Activated naive CD8-positive, alpha-beta T cell treated with anti-CD3 and anti-CD28 coated beads, Interleukin-2, amount 10 ng/mL, durations not matched to agents 7 days and 5 days (primary cell): ENCODE measurements at regions not wholly inside any gene's neighbourhood (a gene's known extent, or its start where the extent isn't known, plus 50 kb on each side); places are given as distances from the start of the nearest gene placed in this dataset.

Experiments used
- ATAC-seq: fragments of 150-1000 bp; cut with Tn5 transposase; one replicate; pipeline ENCODE4 v1.10.0; 2021; ENCODE audit warnings: low read depth, moderate library complexity
- POLR2A ChIA-PET: fragments of 350-600 bp; sonication (Branson Sonifier 250); formaldehyde crosslinking; loops from one replicate; lab custom pipeline; 2021; ENCODE audit warnings: antibody characterized with exemption; lab: Charles Lee
- DNase-seq: peaks from one replicate; pipeline ENCODE4 v3.0.0; 2021
- H3K27ac Mint-ChIP-seq: one replicate; pipeline ENCODE4 v1.8.0; 2022; ENCODE audit warnings: mild to moderate bottlenecking, mixed read lengths
- H3K27me3 Mint-ChIP-seq: one replicate; pipeline ENCODE4 v1.8.0; 2022; ENCODE audit warnings: mild to moderate bottlenecking, moderate library complexity, mixed read lengths
- H3K36me3 Mint-ChIP-seq: one replicate; pipeline ENCODE4 v1.8.0; 2021; ENCODE audit warnings: mild to moderate bottlenecking, mixed read lengths
- H3K4me1 Mint-ChIP-seq: one replicate; pipeline ENCODE4 v1.8.0; 2021; ENCODE audit warnings: mixed read lengths
- H3K4me3 Mint-ChIP-seq: one replicate; pipeline ENCODE4 v1.8.0; 2022; ENCODE audit warnings: mild to moderate bottlenecking, moderate library complexity, mixed read lengths
- H3K9me3 Mint-ChIP-seq: one replicate; pipeline ENCODE4 v1.8.0; 2021; ENCODE audit warnings: mixed read lengths

DNA sequence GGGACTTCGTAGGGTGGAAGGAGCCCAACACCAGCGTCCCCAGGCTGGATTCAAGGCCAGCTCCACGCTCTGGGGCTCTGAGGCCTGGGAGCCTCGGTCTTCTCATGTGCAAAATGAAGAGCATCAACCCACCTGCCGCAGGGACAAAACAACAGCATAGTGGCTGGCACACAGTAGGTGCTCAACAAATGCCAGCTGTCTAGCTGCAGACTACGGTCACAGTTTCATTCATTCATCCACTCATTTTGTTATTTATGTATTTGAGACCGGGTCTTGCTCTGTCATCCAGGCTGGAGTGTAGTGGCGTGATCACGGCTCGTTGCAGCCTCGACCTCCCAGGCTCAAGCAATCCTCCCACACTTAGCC is 60.7 kb downstream of the CEBPB start:
- Mint-ChIP-seq H3K36me3 (no peaks in the 10 kb centered on the region), H3K4me3 (no peak overlapping the region), H3K27me3 (peaks cover 24% of the 10 kb centered on the region), H3K27ac (no peak overlapping the region), H3K9me3 (no peaks in the 10 kb centered on the region), H3K4me1 (peaks cover 2% of the 10 kb centered on the region)
- DNase-seq (no peak), ATAC-seq (no peak)
- POLR2A ChIA-PET, result no interaction called here

DNA sequence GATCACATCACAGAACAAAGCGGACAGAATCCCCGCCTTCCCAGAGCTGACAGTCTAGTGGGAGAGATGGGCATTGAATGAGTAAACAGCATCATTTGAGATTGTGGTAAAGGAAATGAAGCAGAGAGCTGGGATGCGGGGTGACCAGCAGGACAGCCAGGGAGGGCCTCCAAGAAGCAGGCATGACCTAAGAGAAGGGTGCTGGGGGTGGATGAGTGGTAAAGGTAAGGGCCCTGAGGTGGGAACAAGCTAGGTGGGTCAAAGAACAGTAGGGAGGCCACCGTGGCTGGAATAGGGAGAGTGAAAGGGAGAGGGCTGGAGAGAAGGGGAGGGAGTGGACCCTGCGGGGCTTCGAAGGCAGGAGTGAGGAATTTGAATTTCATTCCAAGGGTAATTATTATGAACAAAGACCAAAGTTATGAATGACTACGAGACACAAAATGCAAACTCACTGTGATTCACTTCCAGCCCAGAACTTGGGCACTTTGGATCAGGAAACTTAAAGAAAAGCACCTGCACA is 61.4 kb downstream of the CEBPB start:
- POLR2A ChIA-PET, result no interaction called here
- DNase-seq, result no peak
- Mint-ChIP-seq H3K4me3 (no peak overlapping the region), H3K36me3 (no peaks in the 10 kb centered on the region), H3K27me3 (peaks cover 24% of the 10 kb centered on the region), H3K27ac (no peak overlapping the region), H3K4me1 (peaks cover 2% of the 10 kb centered on the region), H3K9me3 (no peaks in the 10 kb centered on the region)
- ATAC-seq, result no peak

DNA sequence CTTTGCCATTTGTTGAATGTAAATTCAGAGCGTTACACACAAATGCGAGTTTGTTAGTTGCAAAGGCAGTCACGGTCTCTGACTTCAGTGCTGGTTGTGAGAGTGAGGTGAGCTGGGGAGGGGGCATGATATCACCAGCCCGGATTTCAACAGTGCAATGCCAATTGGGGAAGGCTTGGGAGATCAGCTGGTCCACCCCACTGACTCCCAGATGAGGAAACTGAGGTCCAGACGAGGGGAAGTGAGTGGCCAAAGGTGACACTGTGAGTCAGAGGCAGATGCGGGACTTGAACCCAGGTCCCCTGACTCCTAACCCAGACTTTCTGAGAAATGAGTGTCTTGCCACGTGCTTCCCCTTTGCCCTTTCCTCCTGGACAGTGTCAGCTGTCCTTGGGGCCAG is 62.1 kb downstream of the CEBPB start:
- Mint-ChIP-seq H3K36me3 (no peaks in the 10 kb centered on the region), H3K27ac (no peak overlapping the region), H3K9me3 (no peaks in the 10 kb centered on the region), H3K4me1 (peaks cover 2% of the 10 kb centered on the region), H3K4me3 (no peak overlapping the region), H3K27me3 (peaks cover 24% of the 10 kb centered on the region)
- no peak for DNase-seq
- no peak for ATAC-seq
- POLR2A ChIA-PET, result no interaction called here

DNA sequence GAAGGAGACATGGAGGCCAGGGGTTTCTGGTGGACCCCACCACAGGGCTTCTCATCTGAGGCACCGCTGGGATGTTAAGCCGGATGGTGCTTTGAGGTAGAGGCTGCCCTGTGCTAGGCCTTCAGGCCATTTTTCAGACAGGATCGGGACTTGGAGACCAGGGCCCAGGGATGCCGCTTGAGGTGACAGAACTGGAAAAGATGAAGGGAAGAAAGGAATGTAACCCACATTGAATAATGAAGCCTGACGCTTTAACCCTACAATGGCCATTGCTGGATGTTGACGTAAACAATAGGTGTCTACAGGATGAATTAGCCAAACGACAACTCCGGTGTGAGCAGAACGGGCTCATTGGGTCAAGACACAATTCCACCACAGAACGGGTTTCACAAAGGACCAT is 62.5 kb downstream of the CEBPB start:
- Mint-ChIP-seq H3K27me3 (peaks cover 24% of the 10 kb centered on the region), H3K27ac (no peak overlapping the region), H3K4me1 (peaks cover 2% of the 10 kb centered on the region), H3K36me3 (no peaks in the 10 kb centered on the region), H3K9me3 (no peaks in the 10 kb centered on the region), H3K4me3 (no peak overlapping the region)
- POLR2A ChIA-PET, result no interaction called here
- DNase-seq, result no peak
- no peak for ATAC-seq

DNA sequence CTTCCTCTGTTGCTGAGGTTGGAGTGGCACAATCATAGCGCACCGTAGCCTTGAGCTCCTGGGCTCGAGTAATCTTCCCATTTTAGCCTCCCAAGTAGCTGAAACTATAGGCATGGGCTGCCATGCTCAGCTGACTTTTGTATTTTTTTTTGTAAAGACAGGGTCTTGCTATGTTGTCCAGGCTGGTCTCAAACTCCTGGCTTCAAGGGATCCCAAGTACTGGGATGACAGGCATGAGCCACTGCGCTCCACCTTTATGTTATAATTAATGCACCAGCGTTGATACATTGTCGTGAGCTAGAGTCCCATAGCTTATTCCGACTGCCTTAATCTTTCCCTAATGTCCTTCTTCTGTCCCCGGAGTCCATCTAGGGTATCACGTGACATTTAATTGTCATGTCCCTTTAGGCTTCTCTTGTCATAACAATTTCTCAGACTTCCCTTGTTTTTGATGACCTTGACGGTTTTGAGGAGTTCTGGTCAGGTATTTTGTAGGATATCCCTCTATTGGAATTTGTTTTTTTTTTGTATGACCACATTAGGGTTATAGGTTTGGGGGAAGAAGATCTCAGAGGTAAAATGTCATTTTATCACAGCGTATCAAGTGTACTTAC is 63.9 kb downstream of the CEBPB start:
- Mint-ChIP-seq H3K9me3 (no peaks in the 10 kb centered on the region), H3K4me3 (no peak overlapping the region), H3K27me3 (peaks cover 22% of the 10 kb centered on the region), H3K27ac (no peak overlapping the region), H3K36me3 (no peaks in the 10 kb centered on the region), H3K4me1 (peaks cover 12% of the 10 kb centered on the region)
- ATAC-seq, result no peak
- DNase-seq, result no peak
- POLR2A ChIA-PET, result interaction anchor here (0.6 kb wide), 1 partner anchor 404 kb away, joined by 4 read pairs; no protein-coding TSS in a partner anchor

DNA sequence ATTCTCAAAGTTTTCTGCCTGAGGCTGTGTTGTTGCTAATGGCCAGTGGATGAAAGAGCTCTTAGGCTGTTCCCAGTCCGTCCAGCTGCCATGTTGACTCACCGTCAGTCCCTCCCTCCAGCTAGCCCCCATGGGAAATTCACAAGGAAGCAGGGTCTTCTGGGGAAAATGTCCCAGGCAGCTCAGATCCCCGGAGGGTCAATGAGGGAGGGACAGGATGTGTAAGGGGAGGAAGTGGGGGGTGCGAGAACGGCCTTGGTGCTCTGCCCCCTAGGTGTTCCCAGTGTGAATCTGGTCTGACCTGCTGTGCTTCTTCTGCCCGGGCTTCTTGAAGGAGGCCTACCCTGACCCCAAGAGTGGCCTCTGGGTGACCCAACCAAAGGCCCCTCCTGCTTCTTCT is 65.9 kb downstream of the CEBPB start:
- POLR2A ChIA-PET, result no interaction called here
- H3K27ac Mint-ChIP-seq, result no peak overlapping the region
- H3K9me3 Mint-ChIP-seq, result no peaks in the 10 kb centered on the region
- peaks cover 22% of the 10 kb centered on the region for H3K27me3 Mint-ChIP-seq
- H3K4me1 Mint-ChIP-seq, result peaks cover 30% of the 10 kb centered on the region
- H3K4me3 Mint-ChIP-seq, result no peak overlapping the region
- no peak for ATAC-seq
- DNase-seq, result no peak
- no peaks in the 10 kb centered on the region for H3K36me3 Mint-ChIP-seq

DNA sequence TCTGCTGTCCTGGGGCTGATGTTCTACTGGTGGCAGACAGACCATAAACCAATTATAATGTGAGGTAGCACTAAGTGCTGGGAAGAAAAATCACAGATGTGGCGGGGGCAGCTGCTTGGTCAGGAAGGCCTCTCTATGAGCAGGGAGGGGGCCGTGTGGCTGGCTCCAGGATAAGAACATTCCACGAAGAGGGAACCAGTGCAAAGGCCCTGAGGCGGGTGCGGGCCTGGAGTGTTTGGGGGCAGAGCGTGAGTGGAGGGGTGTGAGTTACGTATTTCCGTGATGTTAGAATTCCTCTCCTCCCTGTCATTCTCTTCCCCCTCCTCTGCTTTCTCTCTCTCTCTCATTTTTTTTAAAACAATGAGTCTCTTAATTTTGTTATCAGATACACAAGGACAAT is 67.2 kb downstream of the CEBPB start:
- Mint-ChIP-seq H3K4me3 (no peak overlapping the region), H3K9me3 (no peaks in the 10 kb centered on the region), H3K36me3 (no peaks in the 10 kb centered on the region), H3K27me3 (peaks cover 16% of the 10 kb centered on the region), H3K27ac (no peak overlapping the region), H3K4me1 (peaks cover 30% of the 10 kb centered on the region)
- ATAC-seq (no peak), DNase-seq (no peak)
- POLR2A ChIA-PET, result interaction anchor here (0.6 to 1.4 kb wide), 2 partner anchors 67 to 71 kb away, joined by 5 to 6 read pairs; partner anchors contain the start of gene CEBPB

DNA sequence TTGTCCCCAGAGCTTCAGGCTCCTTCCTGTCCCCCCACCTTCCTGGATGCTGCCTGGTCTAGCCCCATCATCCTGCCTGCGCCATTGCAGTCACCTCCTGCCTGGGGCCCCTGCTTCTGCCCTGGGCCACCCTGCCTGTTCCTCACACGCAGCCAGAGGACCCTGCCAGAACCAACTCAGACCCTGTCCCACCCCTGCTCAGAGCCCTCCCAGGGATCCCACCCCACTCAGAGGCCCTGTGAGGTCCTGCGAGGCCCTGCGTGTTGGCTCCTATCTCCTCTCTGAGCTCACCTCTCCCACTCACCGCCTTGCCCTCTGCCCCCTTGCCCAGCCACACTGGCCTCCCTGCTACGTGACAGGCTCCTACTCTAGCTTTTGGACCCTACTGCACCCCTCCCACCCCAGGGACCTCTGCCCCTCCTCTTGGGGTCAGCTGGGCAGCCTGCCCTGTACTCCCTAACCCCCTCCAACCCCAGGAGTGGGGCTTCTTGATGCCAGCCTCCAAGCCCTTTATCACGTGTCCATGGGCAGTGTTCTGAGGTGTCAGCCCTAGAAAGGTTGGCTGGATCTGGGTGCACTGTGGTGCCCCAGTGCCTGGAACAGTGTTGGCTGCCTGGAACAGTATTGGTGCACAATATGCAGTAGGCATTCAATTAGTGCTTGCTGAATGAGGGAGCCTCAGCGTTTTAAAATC is 68.3 kb downstream of the CEBPB start:
- DNase-seq, result no peak
- H3K27ac Mint-ChIP-seq, result peak overlapping the region; percentile 89
- peaks cover 12% of the 10 kb centered on the region for H3K27me3 Mint-ChIP-seq
- no peaks in the 10 kb centered on the region for H3K9me3 Mint-ChIP-seq
- POLR2A ChIA-PET, result interaction anchor here (1.4 kb wide), 1 partner anchor 68 kb away, joined by 6 read pairs; the partner anchor contains the start of gene CEBPB
- peaks cover 30% of the 10 kb centered on the region for H3K4me1 Mint-ChIP-seq
- H3K36me3 Mint-ChIP-seq, result no peaks in the 10 kb centered on the region
- peak; percentile 89 for ATAC-seq
- H3K4me3 Mint-ChIP-seq, result no peak overlapping the region

DNA sequence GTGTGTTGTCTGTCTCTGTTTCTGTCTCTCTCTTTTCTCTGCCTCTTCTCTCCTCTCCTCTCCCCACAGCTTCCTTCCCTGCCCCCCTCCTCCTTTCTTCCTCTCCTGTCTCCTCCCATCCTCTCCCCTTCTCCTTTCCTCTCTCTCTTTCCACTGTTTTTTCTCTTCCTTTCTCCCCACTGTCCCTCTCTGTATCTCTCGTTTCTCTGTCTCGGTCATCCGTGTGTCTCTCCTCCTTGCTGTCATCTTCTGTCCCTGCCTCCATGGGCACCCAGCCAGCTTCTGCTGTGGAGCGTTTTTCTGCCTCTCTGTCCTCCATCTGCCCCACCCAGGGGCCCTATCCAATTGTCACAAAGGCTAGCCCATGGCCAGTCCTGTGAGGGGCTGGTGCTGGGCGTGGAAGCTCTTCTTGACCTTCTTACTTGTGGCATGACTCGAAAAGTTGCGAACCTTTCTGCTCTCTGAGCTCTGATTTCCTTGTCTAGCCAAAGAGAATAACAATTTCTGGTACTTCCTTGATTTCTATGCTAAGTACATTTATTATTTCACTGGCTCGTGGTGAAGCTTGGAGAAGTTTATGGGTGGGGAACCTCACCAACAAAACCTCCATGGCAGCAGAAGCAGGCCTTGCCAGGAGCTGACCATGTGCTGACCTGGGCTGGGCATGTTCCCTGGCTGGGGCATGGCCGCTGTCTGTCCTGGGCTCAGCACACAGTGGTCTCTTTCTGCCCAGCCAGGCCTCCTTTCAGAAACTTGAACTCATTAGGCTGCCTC is 69.3 kb downstream of the CEBPB start:
- Mint-ChIP-seq H3K36me3 (no peaks in the 10 kb centered on the region), H3K4me3 (peak overlapping the region; percentile 51), H3K27me3 (peaks cover 6% of the 10 kb centered on the region), H3K4me1 (peaks cover 30% of the 10 kb centered on the region), H3K27ac (peak overlapping the region; percentile 89), H3K9me3 (no peaks in the 10 kb centered on the region)
- POLR2A ChIA-PET, result interaction anchor here (0.8 kb wide), 1 partner anchor 34 kb away, joined by 3 read pairs; no protein-coding TSS in a partner anchor
- ATAC-seq, result no peak
- no peak for DNase-seq

DNA sequence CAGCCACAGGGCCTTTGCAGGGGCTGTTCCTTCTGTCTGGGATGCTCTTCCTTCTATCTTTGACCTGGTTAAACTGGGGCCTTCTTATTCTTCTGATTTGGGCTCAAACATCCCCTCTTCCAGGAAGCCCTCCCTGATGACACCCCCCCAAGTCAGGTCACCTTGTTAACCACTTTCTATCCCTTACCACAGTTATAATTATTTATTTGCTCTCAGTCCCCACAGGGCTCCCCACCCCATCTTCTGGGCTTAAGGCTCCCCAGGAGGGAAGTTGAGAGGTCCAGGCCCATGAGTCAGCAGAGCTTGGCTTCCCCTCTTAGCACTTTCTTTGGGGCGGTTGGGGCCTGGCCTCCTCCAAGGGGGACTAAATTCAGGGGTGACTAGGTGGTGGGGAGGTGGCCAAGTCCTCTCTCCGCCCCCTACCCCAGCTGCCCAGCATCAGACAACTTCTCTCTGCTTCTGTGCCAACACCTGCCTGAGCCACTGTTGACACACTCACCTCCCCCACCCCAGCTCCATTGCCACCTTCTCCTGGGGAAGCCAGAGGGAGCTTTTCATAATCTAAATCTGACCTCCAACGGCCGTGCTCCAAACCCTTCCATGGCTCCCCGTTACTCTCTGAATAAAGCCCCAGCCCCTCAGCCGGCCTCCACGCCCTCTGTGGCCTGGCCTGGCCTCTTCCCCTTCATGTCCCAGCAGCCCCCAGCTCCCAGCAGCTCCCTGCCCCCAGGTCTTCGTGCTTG is 70.0 kb downstream of the CEBPB start:
- H3K9me3 Mint-ChIP-seq, result no peaks in the 10 kb centered on the region
- peak overlapping the region; percentile 89 for H3K27ac Mint-ChIP-seq
- POLR2A ChIA-PET, result interaction anchor here (0.8 kb wide), 1 partner anchor 34 kb away, joined by 3 read pairs; no protein-coding TSS in a partner anchor
- peak overlapping the region; percentile 21 for H3K4me3 Mint-ChIP-seq
- H3K27me3 Mint-ChIP-seq, result no peaks in the 10 kb centered on the region
- no peaks in the 10 kb centered on the region for H3K36me3 Mint-ChIP-seq
- DNase-seq (no peak), ATAC-seq (no peak)
- peaks cover 34% of the 10 kb centered on the region for H3K4me1 Mint-ChIP-seq

DNA sequence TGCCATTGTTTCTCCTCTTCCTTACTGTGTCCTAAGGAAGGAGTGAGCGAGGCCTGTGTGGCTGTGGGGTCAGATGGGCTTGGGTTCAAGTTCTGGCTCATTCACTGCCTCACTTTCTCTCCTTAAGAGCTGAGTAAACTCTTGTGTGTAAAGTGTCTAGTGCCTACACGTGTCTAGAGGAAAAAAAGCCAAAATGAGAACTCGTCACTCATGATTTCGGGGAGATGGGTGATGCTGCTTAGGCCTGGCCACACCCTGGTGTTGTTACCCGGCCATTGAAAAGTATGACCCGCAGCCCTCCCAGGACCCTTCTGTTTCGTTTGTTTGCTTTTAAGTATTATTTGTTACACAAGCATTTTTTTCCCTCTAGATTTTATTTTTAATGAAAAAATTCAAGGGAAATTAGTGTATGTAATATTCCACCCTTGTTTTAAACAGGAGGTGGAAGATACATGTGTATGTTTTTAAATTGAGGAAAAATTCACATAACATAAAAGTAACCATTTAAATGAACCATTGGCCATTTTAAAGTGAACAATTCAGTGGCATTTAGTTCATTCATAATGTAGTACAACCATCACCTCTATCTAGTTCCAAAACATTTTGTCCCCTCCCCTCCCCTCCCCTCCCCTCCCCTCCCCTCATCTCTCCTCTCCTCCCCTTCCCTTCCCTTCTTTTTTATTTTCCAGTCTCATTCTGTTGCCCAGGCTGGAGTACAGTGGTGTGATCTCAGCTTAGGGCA is 71.0 kb downstream of the CEBPB start:
- H3K4me3 Mint-ChIP-seq, result no peak overlapping the region
- no peaks in the 10 kb centered on the region for H3K27me3 Mint-ChIP-seq
- H3K9me3 Mint-ChIP-seq, result no peaks in the 10 kb centered on the region
- no peak for DNase-seq
- peaks cover 39% of the 10 kb centered on the region for H3K4me1 Mint-ChIP-seq
- ATAC-seq, result no peak
- H3K36me3 Mint-ChIP-seq, result no peaks in the 10 kb centered on the region
- POLR2A ChIA-PET, result no interaction called here
- peak overlapping the region; percentile 57 for H3K27ac Mint-ChIP-seq

DNA sequence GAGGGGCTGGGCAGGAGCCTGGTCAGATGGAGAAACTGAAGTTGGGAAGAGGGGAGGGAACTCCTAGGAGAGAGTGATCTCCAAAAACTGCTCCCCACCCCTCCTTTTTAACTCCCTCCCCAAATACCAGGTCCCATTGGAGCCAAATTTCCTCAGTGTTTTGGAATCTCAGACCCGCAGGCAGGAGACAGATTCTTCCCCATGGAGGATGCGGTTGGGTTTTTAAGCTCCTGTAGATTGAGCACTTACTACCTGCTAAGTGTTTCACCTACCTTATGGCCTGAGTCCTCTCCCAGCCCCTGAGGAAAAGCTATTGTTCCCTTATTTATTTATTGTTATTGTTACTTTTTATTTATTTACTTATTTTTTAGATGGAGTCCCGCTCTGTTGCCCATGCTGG is 73.2 kb downstream of the CEBPB start:
- peaks cover 4% of the 10 kb centered on the region for H3K27me3 Mint-ChIP-seq
- POLR2A ChIA-PET, result no interaction called here
- H3K4me1 Mint-ChIP-seq, result peaks cover 38% of the 10 kb centered on the region
- H3K36me3 Mint-ChIP-seq, result no peaks in the 10 kb centered on the region
- H3K27ac Mint-ChIP-seq, result no peak overlapping the region
- H3K9me3 Mint-ChIP-seq, result no peaks in the 10 kb centered on the region
- ATAC-seq, result no peak
- DNase-seq, result no peak
- H3K4me3 Mint-ChIP-seq, result no peak overlapping the region
